CD14-positive monocyte (primary cell): ENCODE measurements at regions not wholly inside any gene's neighbourhood (a gene's known extent, or its start where the extent isn't known, plus 50 kb on each side); places are given as distances from the start of the nearest gene placed in this dataset.

Source experiments
- DNase-seq, 3 donors: peaks; one replicate each; pipeline ENCODE4 v3.0.0-alpha.2; 2011 to 2022
- H2AFZ ChIP-seq: 2 replicates; pipeline ENCODE4 v1.6.0; 2012; ENCODE audit warnings: mild to moderate bottlenecking, low read depth, low read length, inconsistent platforms; ENCODE audit not compliant: insufficient read depth, poor library complexity, severe bottlenecking
- H3K27ac ChIP-seq, 2 donors: 1 replicate in 1 of 2; 2 replicates in 1 of 2; pipeline ENCODE4 v1.5.1; 2012 to 2013; ENCODE audit warnings: low read length in 2 of 2, control low read depth in 1 of 2, inconsistent platforms in 1 of 2, low read depth in 1 of 2, mild to moderate bottlenecking in 1 of 2
- H3K27me3 ChIP-seq, 2 donors: one replicate each; pipeline versions ENCODE4 v1.6.0 to v1.6.1; 2011 to 2013; ENCODE audit warnings: low read length in 2 of 2; ENCODE audit not compliant: control insufficient read depth in 2 of 2, insufficient read depth in 2 of 2
- H3K36me3 ChIP-seq, 2 donors: replicated peaks in 1 of 2; 1 replicate in 1 of 2; 2 replicates in 1 of 2; pipeline versions ENCODE4 v1.5.1 to v1.6.1; 2012 to 2013; ENCODE audit warnings: low read length in 2 of 2, control low read depth in 1 of 2, inconsistent platforms in 1 of 2, mild to moderate bottlenecking in 1 of 2; ENCODE audit not compliant: insufficient read depth in 2 of 2, control insufficient read depth in 1 of 2
- H3K4me1 ChIP-seq, 2 donors: 1 replicate in 1 of 2; 2 replicates in 1 of 2; pipeline versions ENCODE4 v1.5.1 to v1.6.1; 2012 to 2013; ENCODE audit warnings: low read length in 2 of 2, control low read depth in 1 of 2, inconsistent platforms in 1 of 2, mild to moderate bottlenecking in 1 of 2, moderate library complexity in 1 of 2; ENCODE audit not compliant: insufficient read depth in 2 of 2, control insufficient read depth in 1 of 2
- H3K4me2 ChIP-seq: replicated peaks from 2 replicates; pipeline ENCODE3; 2012; ENCODE audit warnings: low read length, moderate library complexity, mild to moderate bottlenecking; ENCODE audit not compliant: poor library complexity, severe bottlenecking; ENCODE audit errors: extremely low read depth
- H3K4me3 ChIP-seq, 3 experiments: fragments of 200-600 bp in 1 of 3; sonication (generic) in 1 of 3; replicated peaks in 1 of 3; 1 replicate in 2 of 3; 2 replicates in 1 of 3; pipeline ENCODE4 v1.5.1; 2011 to 2013; ENCODE audit warnings: low read length in 3 of 3, mild to moderate bottlenecking in 3 of 3, control low read depth in 2 of 3, low read depth in 2 of 3, inconsistent platforms in 1 of 3, moderate library complexity in 1 of 3
- H3K79me2 ChIP-seq: 2 replicates; pipeline ENCODE4 v1.6.0; 2012; ENCODE audit warnings: mild to moderate bottlenecking, control low read depth, inconsistent platforms, low read length, moderate library complexity; ENCODE audit not compliant: insufficient read depth
- H3K9ac ChIP-seq: 2 replicates; pipeline ENCODE4 v1.6.0; 2017; ENCODE audit warnings: low read length, mild to moderate bottlenecking; ENCODE audit not compliant: insufficient read depth, poor library complexity, severe bottlenecking
- H3K9me3 ChIP-seq, 2 donors: replicated peaks in 1 of 2; 1 replicate in 1 of 2; 2 replicates in 1 of 2; pipeline versions ENCODE4 v1.5.1 to v1.6.1; 2012 to 2013; ENCODE audit warnings: low read length in 2 of 2, control low read depth in 1 of 2; ENCODE audit not compliant: control insufficient read depth in 1 of 2, insufficient read depth in 1 of 2
- H4K20me1 ChIP-seq: 2 replicates; pipeline ENCODE4 v1.6.0; 2012; ENCODE audit warnings: mild to moderate bottlenecking, low read length, control low read depth, moderate library complexity; ENCODE audit not compliant: insufficient read depth
- H3K27ac Mint-ChIP-seq, 7 donors: one replicate each; pipeline ENCODE4 v1.8.0; 2020; ENCODE audit warnings: mild to moderate bottlenecking in 7 of 7, mixed read lengths in 7 of 7, moderate library complexity in 6 of 7, inconsistent platforms in 2 of 7
- H3K27me3 Mint-ChIP-seq, 3 donors: one replicate each; pipeline ENCODE4 v1.8.0; 2021 to 2022; ENCODE audit warnings: low read depth in 3 of 3, mild to moderate bottlenecking in 3 of 3, mixed read lengths in 3 of 3, moderate library complexity in 3 of 3, inconsistent platforms in 1 of 3
- H3K36me3 Mint-ChIP-seq, 2 donors: one replicate each; pipeline ENCODE4 v1.8.0; 2020; ENCODE audit warnings: mixed read lengths in 2 of 2, inconsistent platforms in 1 of 2, mild to moderate bottlenecking in 1 of 2
- H3K4me1 Mint-ChIP-seq: one replicate; pipeline ENCODE4 v1.8.0; 2020; ENCODE audit warnings: mild to moderate bottlenecking, mixed read lengths
- H3K4me3 Mint-ChIP-seq, 2 donors: one replicate each; pipeline ENCODE4 v1.8.0; 2020; ENCODE audit warnings: mild to moderate bottlenecking in 2 of 2, mixed read lengths in 2 of 2, moderate library complexity in 1 of 2
- H3K9me3 Mint-ChIP-seq, 7 donors: one replicate each; pipeline ENCODE4 v1.8.0; 2020 to 2022; ENCODE audit warnings: mixed read lengths in 7 of 7, mild to moderate bottlenecking in 6 of 7, moderate library complexity in 6 of 7, inconsistent platforms in 2 of 7
- CTCF ChIP-seq: fragments of 200-600 bp; IDR thresholded peaks from one replicate; pipeline ENCODE4 v1.8.0; 2022; ENCODE audit warnings: antibody characterized with exemption, mild to moderate bottlenecking
- WGBS: methylation state at CpG from one replicate; pipeline ENCODE4 v1.1.5; 2013; ENCODE audit warnings: missing lambda C conversion rate; ENCODE audit not compliant: insufficient coverage; 5-methylcytosine and 5-hydroxymethylcytosine counted together
- intact Hi-C, 2 donors: fragments of 100-400 bp; cut with micrococcal nuclease; formaldehyde crosslinking; loops; one replicate each; pipeline versions ENCODE4 v1.15.0 to v1.15.1; 2023

DNA sequence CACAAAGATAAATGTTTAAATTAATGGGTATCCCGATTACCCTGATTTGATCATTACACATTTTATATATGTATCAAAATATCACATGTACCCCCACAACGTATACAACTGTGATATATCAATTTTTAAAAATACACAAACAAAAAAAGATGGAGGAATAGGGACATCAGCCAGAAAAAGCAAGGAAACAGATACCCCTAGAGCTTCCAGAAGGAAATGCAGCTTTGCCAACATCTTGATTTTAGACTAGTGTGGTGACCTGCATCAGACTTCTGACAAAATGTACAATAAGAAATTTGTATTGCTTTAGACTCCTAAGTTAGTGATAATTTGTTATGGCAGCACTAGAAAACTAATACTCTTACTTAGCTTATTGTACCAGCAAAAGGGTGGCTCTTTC lies 483.8 kb downstream of the TUSC7 start:
- Mint-ChIP-seq H3K4me3 (no peak overlapping the region), H3K27ac (no peak overlapping the region), H3K36me3 (no peaks in the 10 kb centered on the region), H3K9me3 (no peaks in the 10 kb centered on the region), H3K27me3 (peaks cover 0 to 3% (median 0%) of the 10 kb centered on the region in 3 donors), H3K4me1 (no peaks in the 10 kb centered on the region)
- no peak overlapping the region for H3K4me2 ChIP-seq
- intact Hi-C loops = no loop called here
- no peak for DNase-seq
- no peak overlapping the region for H3K4me3 ChIP-seq
- WGBS = no CpG with 5 or more reads among the region's 2 CpGs
- no peaks in the 10 kb centered on the region for H3K9me3 ChIP-seq
- H4K20me1 ChIP-seq = no peaks in the 10 kb centered on the region
- no peaks in the 10 kb centered on the region for H3K36me3 ChIP-seq
- H3K79me2 ChIP-seq = no peaks in the 10 kb centered on the region
- H3K27ac ChIP-seq = no peak overlapping the region
- no peaks in the 10 kb centered on the region for H3K4me1 ChIP-seq
- TF ChIP-seq CTCF = peak; percentile 21
- no peak overlapping the region for H3K9ac ChIP-seq
- H3K27me3 ChIP-seq = no peaks in the 10 kb centered on the region
- no peak overlapping the region for H2AFZ ChIP-seq

- intact Hi-C loops = no loop called here
- no peak overlapping the region for H3K27ac Mint-ChIP-seq
- Histone ChIP-seq H3K27me3 (no peaks in the 10 kb centered on the region), H3K27ac (no peak overlapping the region), H4K20me1 (no peaks in the 10 kb centered on the region), H3K4me2 (no peak overlapping the region), H3K4me1 (no peaks in the 10 kb centered on the region), H3K9ac (no peak overlapping the region), H2AFZ (no peak overlapping the region), H3K79me2 (no peaks in the 10 kb centered on the region), H3K4me3 (no peak overlapping the region), H3K36me3 (no peaks in the 10 kb centered on the region), H3K9me3 (no peaks in the 10 kb centered on the region)
- no peak for DNase-seq
- no peak overlapping the region for H3K4me3 Mint-ChIP-seq
- H3K4me1 Mint-ChIP-seq = no peaks in the 10 kb centered on the region
- TF ChIP-seq CTCF = no peak
- H3K9me3 Mint-ChIP-seq = peaks cover 0 to 3% (median 0%) of the 10 kb centered on the region in 7 donors
- H3K36me3 Mint-ChIP-seq = no peaks in the 10 kb centered on the region
- H3K27me3 Mint-ChIP-seq = peaks cover 0 to 2% (median 0%) of the 10 kb centered on the region in 3 donors
These were observed 485.5 kb downstream of the TUSC7 start for GRCh38 chr3:117195034-117195433.
